Ishikawa (cell line): ENCODE measurements at regions not wholly inside any gene's neighbourhood (a gene's known extent, or its start where the extent isn't known, plus 50 kb on each side); places are given as distances from the start of the nearest gene placed in this dataset.

Experiments used
- CEBPB ChIP-seq: IDR thresholded peaks from 2 replicates; pipeline ENCODE4 v1.6.1; 2012
- FOXM1 ChIP-seq: IDR thresholded peaks from 2 replicates; pipeline ENCODE4 v1.6.1; 2012; ENCODE audit warnings: low read depth, borderline replicate concordance
- TCF12 ChIP-seq: IDR thresholded peaks from 2 replicates; pipeline ENCODE4 v1.6.1; 2012; ENCODE audit warnings: low read depth
- YY1 ChIP-seq: IDR thresholded peaks from 2 replicates; pipeline ENCODE4 v1.6.1; 2012; ENCODE audit warnings: low read depth
- TF ChIP-seq, protein P1 (sequence below): IDR thresholded peaks from 2 replicates; pipeline ENCODE4 v1.6.1; 2012
- TF ChIP-seq, protein P2 (sequence below): IDR thresholded peaks from 2 replicates; pipeline ENCODE4 v1.6.1; 2012
- TF ChIP-seq, protein P3 (sequence below): IDR thresholded peaks from 2 replicates; pipeline ENCODE4 v1.6.1; 2012; ENCODE audit warnings: low read depth, mild to moderate bottlenecking

DNA sequence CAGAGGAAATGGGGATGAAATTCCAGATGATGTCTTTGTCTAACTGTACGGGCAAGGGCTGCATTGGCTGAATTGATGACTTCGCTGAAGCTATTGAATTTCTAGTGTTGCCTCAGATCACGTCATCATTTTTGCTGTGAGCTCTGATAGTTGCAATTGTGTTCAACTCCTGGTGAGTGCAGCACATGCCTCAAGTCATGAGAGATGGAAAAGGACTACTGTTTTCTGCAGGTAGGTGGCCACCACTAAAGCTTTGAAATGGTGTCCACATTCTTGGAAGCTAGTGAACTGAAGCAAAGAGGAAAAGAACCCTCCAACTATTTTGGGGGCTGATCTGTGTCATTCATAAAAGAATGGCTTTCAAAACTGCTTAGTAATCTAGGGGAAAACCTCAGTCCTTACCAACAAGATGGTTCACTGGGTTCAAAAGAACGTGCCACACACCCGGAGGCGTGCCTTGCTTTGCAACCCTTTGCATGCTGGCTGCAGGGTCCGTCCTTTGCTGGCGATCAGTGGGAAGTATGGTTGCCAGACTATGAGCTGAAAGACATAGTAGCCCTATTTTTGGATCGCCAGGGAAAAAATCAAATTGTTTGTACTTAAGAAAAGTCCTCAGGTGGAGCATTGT, 88.1 kb upstream of the STOX2 start:
- TF ChIP-seq, protein P1, sequence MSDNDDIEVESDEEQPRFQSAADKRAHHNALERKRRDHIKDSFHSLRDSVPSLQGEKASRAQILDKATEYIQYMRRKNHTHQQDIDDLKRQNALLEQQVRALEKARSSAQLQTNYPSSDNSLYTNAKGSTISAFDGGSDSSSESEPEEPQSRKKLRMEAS = peak; percentile 82
- TF ChIP-seq TCF12 (peak; percentile 96), YY1 (peak; percentile 68), FOXM1 (peak; percentile 91), CEBPB (peak; percentile 69)
- TF ChIP-seq, protein P2, sequence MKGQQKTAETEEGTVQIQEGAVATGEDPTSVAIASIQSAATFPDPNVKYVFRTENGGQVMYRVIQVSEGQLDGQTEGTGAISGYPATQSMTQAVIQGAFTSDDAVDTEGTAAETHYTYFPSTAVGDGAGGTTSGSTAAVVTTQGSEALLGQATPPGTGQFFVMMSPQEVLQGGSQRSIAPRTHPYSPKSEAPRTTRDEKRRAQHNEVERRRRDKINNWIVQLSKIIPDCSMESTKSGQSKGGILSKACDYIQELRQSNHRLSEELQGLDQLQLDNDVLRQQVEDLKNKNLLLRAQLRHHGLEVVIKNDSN = peak; percentile 26
- TF ChIP-seq, protein P3, sequence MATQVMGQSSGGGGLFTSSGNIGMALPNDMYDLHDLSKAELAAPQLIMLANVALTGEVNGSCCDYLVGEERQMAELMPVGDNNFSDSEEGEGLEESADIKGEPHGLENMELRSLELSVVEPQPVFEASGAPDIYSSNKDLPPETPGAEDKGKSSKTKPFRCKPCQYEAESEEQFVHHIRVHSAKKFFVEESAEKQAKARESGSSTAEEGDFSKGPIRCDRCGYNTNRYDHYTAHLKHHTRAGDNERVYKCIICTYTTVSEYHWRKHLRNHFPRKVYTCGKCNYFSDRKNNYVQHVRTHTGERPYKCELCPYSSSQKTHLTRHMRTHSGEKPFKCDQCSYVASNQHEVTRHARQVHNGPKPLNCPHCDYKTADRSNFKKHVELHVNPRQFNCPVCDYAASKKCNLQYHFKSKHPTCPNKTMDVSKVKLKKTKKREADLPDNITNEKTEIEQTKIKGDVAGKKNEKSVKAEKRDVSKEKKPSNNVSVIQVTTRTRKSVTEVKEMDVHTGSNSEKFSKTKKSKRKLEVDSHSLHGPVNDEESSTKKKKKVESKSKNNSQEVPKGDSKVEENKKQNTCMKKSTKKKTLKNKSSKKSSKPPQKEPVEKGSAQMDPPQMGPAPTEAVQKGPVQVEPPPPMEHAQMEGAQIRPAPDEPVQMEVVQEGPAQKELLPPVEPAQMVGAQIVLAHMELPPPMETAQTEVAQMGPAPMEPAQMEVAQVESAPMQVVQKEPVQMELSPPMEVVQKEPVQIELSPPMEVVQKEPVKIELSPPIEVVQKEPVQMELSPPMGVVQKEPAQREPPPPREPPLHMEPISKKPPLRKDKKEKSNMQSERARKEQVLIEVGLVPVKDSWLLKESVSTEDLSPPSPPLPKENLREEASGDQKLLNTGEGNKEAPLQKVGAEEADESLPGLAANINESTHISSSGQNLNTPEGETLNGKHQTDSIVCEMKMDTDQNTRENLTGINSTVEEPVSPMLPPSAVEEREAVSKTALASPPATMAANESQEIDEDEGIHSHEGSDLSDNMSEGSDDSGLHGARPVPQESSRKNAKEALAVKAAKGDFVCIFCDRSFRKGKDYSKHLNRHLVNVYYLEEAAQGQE = no peak
